ENCODE measurements at regions not wholly inside any gene's neighbourhood (a gene's known extent, or its start where the extent isn't known, plus 50 kb on each side); places are given as distances from the start of the nearest gene placed in this dataset.

DNA sequence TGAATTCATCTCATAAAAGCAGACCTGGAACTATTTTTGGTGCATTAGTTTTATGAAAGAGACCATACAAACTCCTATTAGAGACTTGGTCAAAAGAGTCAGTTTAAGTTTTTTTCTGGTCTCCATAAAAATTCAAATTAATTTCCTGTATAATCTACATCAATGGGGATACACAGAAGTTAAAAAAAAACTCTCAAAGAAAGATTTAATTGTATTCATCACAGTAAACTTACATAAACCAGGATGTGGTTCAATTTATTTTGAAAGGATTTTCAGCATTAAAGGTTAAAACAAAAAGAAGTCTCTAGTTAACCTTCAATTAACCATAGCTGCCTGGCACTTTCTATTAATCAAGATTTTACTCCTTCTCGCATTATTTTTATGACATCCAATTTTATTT is 530.3 kb upstream of the KCNMB2 start:
- Histone ChIP-seq H3K36me3 (ENCODE audit: insufficient read depth, low read length) (no peaks in the 10 kb centered on the region), H3K4me3 (ENCODE audit: insufficient read depth, low read length) (no peak overlapping the region), H4K20me1 (ENCODE audit: insufficient read depth, low read length) (no peaks in the 10 kb centered on the region), H3K27ac (ENCODE audit: low read depth, low read length) (no peak overlapping the region), H3K4me1 (ENCODE audit: insufficient read depth, low read length) (no peaks in the 10 kb centered on the region), H3K79me2 (ENCODE audit: insufficient read depth, low read length) (no peaks in the 10 kb centered on the region), H3K9me3 (ENCODE audit: low read depth, low read length) (no peaks in the 10 kb centered on the region), H2AFZ (ENCODE audit: low read length) (no peak overlapping the region), H3K4me2 (ENCODE audit: insufficient read depth, low read length) (no peak overlapping the region), H3K27me3 (ENCODE audit: insufficient read depth, low read length) (no peaks in the 10 kb centered on the region)
- TF ChIP-seq, protein P1, sequence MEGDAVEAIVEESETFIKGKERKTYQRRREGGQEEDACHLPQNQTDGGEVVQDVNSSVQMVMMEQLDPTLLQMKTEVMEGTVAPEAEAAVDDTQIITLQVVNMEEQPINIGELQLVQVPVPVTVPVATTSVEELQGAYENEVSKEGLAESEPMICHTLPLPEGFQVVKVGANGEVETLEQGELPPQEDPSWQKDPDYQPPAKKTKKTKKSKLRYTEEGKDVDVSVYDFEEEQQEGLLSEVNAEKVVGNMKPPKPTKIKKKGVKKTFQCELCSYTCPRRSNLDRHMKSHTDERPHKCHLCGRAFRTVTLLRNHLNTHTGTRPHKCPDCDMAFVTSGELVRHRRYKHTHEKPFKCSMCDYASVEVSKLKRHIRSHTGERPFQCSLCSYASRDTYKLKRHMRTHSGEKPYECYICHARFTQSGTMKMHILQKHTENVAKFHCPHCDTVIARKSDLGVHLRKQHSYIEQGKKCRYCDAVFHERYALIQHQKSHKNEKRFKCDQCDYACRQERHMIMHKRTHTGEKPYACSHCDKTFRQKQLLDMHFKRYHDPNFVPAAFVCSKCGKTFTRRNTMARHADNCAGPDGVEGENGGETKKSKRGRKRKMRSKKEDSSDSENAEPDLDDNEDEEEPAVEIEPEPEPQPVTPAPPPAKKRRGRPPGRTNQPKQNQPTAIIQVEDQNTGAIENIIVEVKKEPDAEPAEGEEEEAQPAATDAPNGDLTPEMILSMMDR (IDR thresholded peaks at IDR 0.05; ENCODE audit: extremely low read depth, low read depth, low read length): no peak
- DNase-seq (ENCODE audit: insufficient read length, low spot score, missing footprints): no peak

DNA sequence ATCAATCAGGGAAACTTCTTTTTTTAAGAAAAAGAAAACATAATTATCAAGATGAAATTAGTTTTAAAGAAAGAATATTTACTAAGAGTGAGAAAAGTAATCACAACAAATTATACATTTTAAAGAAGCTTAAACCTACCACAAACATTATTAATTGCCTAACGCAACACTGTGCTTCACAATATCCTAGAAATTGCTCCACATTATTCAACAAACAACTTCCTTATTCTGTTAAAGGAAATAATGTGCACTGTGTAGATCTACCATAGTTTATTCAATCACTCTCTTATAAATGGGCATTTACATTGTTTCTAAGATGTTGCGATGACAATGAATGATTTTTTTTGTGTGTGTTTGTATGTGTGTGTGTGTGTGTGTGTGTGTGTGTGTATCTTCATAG is 525.9 kb upstream of the KCNMB2 start:
- no peak for DNase-seq (ENCODE audit: insufficient read length, low spot score, missing footprints)
- Histone ChIP-seq H3K4me1 (ENCODE audit: insufficient read depth, low read length) (no peaks in the 10 kb centered on the region), H3K36me3 (ENCODE audit: insufficient read depth, low read length) (no peaks in the 10 kb centered on the region), H3K79me2 (ENCODE audit: insufficient read depth, low read length) (no peaks in the 10 kb centered on the region), H3K4me3 (ENCODE audit: insufficient read depth, low read length) (no peak overlapping the region), H3K27me3 (ENCODE audit: insufficient read depth, low read length) (no peaks in the 10 kb centered on the region), H3K4me2 (ENCODE audit: insufficient read depth, low read length) (no peak overlapping the region), H3K27ac (ENCODE audit: low read depth, low read length) (no peak overlapping the region), H4K20me1 (ENCODE audit: insufficient read depth, low read length) (no peaks in the 10 kb centered on the region), H3K9me3 (ENCODE audit: low read depth, low read length) (no peaks in the 10 kb centered on the region), H2AFZ (ENCODE audit: low read length) (no peak overlapping the region)
- TF ChIP-seq, protein P1 (IDR thresholded peaks at IDR 0.05; ENCODE audit: extremely low read depth, low read depth, low read length): no peak

DNA sequence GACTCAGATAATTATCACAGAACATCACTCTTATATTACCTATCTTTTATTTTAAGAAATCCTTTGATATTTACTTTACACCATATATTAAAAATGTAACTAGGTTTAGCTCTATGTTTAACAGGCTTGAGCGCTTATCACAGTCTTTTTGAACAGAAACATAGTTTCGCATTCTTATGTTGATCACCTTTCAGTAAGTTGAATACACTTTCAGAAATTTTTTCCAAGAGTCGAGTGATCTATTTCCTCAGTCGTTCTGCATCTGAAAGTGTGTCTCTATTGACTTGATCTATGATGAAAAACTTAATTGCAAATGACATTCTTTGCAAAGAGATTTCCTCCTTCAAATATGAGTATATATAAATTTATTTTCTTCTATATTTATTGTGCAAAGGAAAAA is 516.6 kb upstream of the KCNMB2 start:
- Histone ChIP-seq H3K4me2 (ENCODE audit: insufficient read depth, low read length) (no peak overlapping the region), H3K79me2 (ENCODE audit: insufficient read depth, low read length) (no peaks in the 10 kb centered on the region), H3K4me3 (ENCODE audit: insufficient read depth, low read length) (no peak overlapping the region), H3K36me3 (ENCODE audit: insufficient read depth, low read length) (no peaks in the 10 kb centered on the region), H4K20me1 (ENCODE audit: insufficient read depth, low read length) (no peaks in the 10 kb centered on the region), H3K9me3 (ENCODE audit: low read depth, low read length) (no peaks in the 10 kb centered on the region), H3K27ac (ENCODE audit: low read depth, low read length) (no peak overlapping the region), H3K27me3 (ENCODE audit: insufficient read depth, low read length) (no peaks in the 10 kb centered on the region), H2AFZ (ENCODE audit: low read length) (no peak overlapping the region), H3K4me1 (ENCODE audit: insufficient read depth, low read length) (no peaks in the 10 kb centered on the region)
- DNase-seq (ENCODE audit: insufficient read length, low spot score, missing footprints): no peak
- TF ChIP-seq, protein P1 (IDR thresholded peaks at IDR 0.05; ENCODE audit: extremely low read depth, low read depth, low read length): no peak

DNA sequence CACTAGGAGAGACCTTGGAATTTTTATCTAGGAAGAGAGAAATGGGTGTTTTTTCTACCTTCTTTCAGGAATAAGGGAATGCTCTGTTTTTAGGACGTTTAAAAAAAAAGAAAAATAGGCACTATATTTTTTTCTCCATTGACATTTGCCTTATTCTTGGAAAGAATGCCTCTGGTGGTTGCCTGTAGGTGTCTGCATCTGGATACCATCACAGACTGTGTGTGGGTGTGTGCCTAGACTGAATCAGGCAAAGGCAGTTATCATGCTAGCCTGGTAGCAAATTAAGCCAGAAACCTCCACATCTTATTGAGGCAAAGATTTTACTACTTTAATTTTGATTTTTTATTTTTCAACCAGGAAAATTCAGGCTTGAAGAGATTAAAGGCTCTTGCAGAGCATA is 513.6 kb upstream of the KCNMB2 start:
- Histone ChIP-seq H3K27me3 (ENCODE audit: insufficient read depth, low read length) (no peaks in the 10 kb centered on the region), H4K20me1 (ENCODE audit: insufficient read depth, low read length) (no peaks in the 10 kb centered on the region), H3K9me3 (ENCODE audit: low read depth, low read length) (no peaks in the 10 kb centered on the region), H3K79me2 (ENCODE audit: insufficient read depth, low read length) (no peaks in the 10 kb centered on the region), H3K27ac (ENCODE audit: low read depth, low read length) (no peak overlapping the region), H3K4me3 (ENCODE audit: insufficient read depth, low read length) (no peak overlapping the region), H3K36me3 (ENCODE audit: insufficient read depth, low read length) (no peaks in the 10 kb centered on the region), H2AFZ (ENCODE audit: low read length) (no peak overlapping the region), H3K4me1 (ENCODE audit: insufficient read depth, low read length) (no peaks in the 10 kb centered on the region), H3K4me2 (ENCODE audit: insufficient read depth, low read length) (no peak overlapping the region)
- TF ChIP-seq, protein P1 (IDR thresholded peaks at IDR 0.05; ENCODE audit: extremely low read depth, low read depth, low read length): peak; percentile 22
- DNase-seq (ENCODE audit: insufficient read length, low spot score, missing footprints): no peak

Measured in osteoblast (primary cell).